ENCODE measurements at regions not wholly inside any gene's neighbourhood (a gene's known extent, or its start where the extent isn't known, plus 50 kb on each side); places are given as distances from the start of the nearest gene placed in this dataset.
"Not testable (repeated sequence)": the region's sequence is repeated elsewhere in the genome, so short reads cannot be mapped to it uniquely, and the experiment has no call there.

DNA sequence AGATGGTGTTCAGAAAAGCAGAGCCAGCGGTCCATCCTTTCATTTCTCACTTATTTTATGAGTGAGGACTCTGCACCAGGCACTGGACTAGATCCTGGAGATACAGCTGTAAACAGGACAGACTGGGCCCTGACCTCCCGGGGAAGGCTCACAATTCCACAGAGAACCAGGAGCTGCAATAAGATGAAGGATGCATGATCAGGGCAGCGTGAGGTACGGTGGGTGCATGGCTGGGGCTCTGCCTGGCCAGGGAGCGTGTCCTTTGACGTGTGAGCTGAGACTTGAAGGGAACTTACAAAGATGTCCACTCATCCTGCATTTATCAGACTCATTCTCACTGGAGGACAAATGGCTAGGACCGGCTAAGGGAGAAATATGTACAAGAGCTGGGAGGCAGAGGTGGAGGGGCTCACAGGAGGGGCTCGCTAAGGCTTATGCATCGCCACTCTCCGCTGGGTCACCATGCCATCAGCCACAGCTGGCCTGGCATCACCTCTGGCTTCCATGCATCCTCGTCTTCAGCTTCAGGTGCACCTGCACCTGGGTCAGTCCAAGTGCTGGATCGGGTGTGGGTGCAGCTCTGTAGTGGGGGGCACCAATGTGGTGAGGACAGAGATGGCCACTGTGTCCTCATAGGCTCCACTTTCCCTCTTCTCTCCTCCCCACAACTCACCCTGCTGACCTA lies 213.9 kb downstream of the TOMM20 start:
- intact Hi-C loops (cut with micrococcal nuclease): no loop called here
- H3K27me3 Mint-ChIP-seq: no peaks in the 10 kb centered on the region
- CTCF ChIA-PET: no interaction called here

DNA sequence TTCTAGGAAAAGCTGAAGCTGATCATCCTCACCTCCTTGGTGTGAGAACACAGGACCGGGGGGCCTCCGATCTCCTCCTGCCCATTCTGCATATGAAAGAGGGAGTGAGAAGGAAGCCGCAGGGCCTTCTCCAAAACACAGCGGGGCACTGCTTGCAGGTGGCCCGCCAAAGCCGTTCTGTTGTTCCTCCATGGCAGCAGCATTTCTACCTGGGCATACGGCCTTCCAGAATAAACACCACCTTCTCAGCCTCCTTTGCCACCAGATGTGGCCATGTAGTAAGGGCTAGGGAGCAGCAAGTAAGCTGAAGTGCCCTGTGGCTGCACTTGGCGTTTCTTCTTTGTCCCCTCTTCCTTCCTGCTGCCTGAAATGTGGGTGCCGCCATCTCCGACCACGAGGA lies 214.9 kb downstream of the TOMM20 start:
- Mint-ChIP-seq H3K4me3 (no peak overlapping the region), H3K9me3 (no peaks in the 10 kb centered on the region), H3K4me1 (peaks cover 12% of the 10 kb centered on the region), H3K27me3 (no peaks in the 10 kb centered on the region), H3K27ac (no peak overlapping the region), H3K36me3 (ENCODE audit: low read depth) (no peaks in the 10 kb centered on the region)
- POLR2A ChIA-PET: no interaction called here
- CTCF ChIA-PET: no interaction called here
- ATAC-seq (ENCODE audit: low read depth) (no peak), DNase-seq (no peak)
- intact Hi-C loops (cut with micrococcal nuclease): no loop called here
- TF ChIP-seq, protein P1, sequence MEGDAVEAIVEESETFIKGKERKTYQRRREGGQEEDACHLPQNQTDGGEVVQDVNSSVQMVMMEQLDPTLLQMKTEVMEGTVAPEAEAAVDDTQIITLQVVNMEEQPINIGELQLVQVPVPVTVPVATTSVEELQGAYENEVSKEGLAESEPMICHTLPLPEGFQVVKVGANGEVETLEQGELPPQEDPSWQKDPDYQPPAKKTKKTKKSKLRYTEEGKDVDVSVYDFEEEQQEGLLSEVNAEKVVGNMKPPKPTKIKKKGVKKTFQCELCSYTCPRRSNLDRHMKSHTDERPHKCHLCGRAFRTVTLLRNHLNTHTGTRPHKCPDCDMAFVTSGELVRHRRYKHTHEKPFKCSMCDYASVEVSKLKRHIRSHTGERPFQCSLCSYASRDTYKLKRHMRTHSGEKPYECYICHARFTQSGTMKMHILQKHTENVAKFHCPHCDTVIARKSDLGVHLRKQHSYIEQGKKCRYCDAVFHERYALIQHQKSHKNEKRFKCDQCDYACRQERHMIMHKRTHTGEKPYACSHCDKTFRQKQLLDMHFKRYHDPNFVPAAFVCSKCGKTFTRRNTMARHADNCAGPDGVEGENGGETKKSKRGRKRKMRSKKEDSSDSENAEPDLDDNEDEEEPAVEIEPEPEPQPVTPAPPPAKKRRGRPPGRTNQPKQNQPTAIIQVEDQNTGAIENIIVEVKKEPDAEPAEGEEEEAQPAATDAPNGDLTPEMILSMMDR (IDR thresholded peaks at IDR 0.05): no peak

More for the DNA sequence above, 213.9 kb downstream of the TOMM20 start:
- Mint-ChIP-seq H3K36me3 (ENCODE audit: low read depth) (no peaks in the 10 kb centered on the region), H3K4me1 (peaks cover 12% of the 10 kb centered on the region), H3K9me3 (no peaks in the 10 kb centered on the region), H3K4me3 (no peak overlapping the region), H3K27ac (peak overlapping the region; percentile 1)
- POLR2A ChIA-PET: interaction anchor here (1.0 kb wide), 1 partner anchor 303 kb away, joined by 4 read pairs; no protein-coding TSS in a partner anchor
- TF ChIP-seq, protein P1 (IDR thresholded peaks at IDR 0.05): no peak
- no peak for DNase-seq
- ATAC-seq (ENCODE audit: low read depth): no peak

DNA sequence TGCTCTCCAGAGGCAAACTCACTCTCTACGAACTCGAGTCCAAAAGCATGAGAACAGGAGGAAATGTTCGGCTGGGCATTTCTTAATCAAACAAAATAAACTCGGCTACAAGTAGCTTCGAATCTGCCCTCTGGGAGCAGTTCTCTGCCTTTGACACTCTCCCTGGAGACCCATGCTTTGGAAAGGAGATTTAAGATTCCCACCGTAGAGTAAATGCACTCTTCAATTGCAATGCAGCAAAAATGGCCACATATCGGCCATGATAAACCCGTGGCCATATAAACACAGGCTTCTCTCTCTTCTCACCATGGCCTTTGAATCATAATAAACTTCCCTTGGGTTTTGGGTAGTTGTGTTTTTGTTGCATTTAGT lies 215.4 kb downstream of the TOMM20 start:
- Mint-ChIP-seq H3K27me3 (no peaks in the 10 kb centered on the region), H3K4me3 (no peak overlapping the region), H3K27ac (no peak overlapping the region), H3K4me1 (peaks cover 12% of the 10 kb centered on the region), H3K36me3 (ENCODE audit: low read depth) (no peaks in the 10 kb centered on the region), H3K9me3 (no peaks in the 10 kb centered on the region)
- intact Hi-C loops (cut with micrococcal nuclease): no loop called here
- ChIA-PET CTCF (no interaction called here), POLR2A (no interaction called here)
- TF ChIP-seq, protein P1 (IDR thresholded peaks at IDR 0.05): no peak
- ATAC-seq (ENCODE audit: low read depth): no peak
- DNase-seq: no peak

DNA sequence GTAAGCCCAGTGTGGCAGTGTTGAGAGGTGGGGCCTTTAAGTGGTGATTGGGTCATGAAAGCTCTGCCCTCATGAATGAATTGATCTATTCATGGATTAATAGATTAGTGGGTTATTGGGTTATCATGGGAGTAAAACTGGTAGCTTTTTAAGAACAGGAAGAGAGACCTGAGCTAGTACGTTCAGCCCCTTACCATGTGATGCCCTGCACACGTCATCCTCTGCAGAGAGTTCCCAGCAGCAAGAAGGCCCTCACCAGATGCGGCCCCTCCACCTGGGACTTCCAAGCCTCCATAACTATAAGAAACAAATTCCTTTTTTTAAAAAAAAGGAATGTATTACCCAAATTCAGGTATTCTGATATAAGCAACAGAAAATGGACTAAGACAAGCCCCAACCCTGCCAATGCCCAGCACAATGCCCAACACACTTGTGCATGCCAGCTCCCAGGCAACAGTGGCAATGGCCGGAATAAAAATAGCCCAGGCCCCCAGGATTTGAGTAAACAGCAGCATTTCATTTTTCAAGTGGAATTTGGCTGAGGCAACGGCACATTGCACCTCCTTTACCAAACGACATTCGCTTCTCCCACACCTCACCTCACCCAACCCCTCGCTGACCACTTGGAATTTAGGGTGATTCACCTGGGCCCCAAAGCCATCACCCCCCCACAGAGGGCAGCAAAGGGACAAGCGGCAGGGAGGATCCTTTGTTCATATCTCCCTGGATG lies 215.9 kb downstream of the TOMM20 start:
- no peak overlapping the region for H3K4me3 Mint-ChIP-seq
- ATAC-seq (ENCODE audit: low read depth) (no peak), DNase-seq (no peak)
- H3K9me3 Mint-ChIP-seq: no peaks in the 10 kb centered on the region
- CTCF ChIA-PET: no interaction called here
- POLR2A ChIA-PET: no interaction called here
- TF ChIP-seq, protein P1 (IDR thresholded peaks at IDR 0.05): no peak
- H3K27ac Mint-ChIP-seq: no peak overlapping the region
- no peaks in the 10 kb centered on the region for H3K36me3 Mint-ChIP-seq (ENCODE audit: low read depth)
- H3K27me3 Mint-ChIP-seq: no peaks in the 10 kb centered on the region
- H3K4me1 Mint-ChIP-seq: peaks cover 12% of the 10 kb centered on the region
- intact Hi-C loops (cut with micrococcal nuclease): no loop called here

DNA sequence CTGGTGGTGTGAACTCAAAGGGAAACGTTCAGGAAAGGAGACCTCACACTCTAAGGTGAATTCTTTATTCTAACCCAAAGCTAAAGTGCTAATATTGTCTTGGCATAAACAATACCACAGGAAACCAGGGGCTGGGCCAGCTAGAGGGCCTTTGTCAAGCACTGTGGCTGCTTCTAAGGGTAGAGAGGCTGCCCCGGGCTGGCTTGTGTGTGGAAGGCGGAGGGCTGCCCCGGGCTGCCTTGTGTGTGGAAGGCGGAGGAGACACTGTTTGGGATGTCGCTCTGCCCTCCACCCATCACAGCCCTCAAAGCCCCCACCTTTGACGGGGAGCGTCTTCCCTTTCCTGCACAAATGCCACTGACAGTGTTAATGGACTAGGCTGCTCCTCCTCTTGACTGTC lies 216.8 kb downstream of the TOMM20 start:
- Mint-ChIP-seq H3K4me1 (peaks cover 12% of the 10 kb centered on the region), H3K27ac (no peak overlapping the region), H3K4me3 (no peak overlapping the region), H3K36me3 (ENCODE audit: low read depth) (no peaks in the 10 kb centered on the region), H3K9me3 (no peaks in the 10 kb centered on the region), H3K27me3 (no peaks in the 10 kb centered on the region)
- no peak for DNase-seq
- TF ChIP-seq, protein P1 (IDR thresholded peaks at IDR 0.05): no peak
- ChIA-PET CTCF (no interaction called here), POLR2A (no interaction called here)
- no peak for ATAC-seq (ENCODE audit: low read depth)
- intact Hi-C loops (cut with micrococcal nuclease): no loop called here

DNA sequence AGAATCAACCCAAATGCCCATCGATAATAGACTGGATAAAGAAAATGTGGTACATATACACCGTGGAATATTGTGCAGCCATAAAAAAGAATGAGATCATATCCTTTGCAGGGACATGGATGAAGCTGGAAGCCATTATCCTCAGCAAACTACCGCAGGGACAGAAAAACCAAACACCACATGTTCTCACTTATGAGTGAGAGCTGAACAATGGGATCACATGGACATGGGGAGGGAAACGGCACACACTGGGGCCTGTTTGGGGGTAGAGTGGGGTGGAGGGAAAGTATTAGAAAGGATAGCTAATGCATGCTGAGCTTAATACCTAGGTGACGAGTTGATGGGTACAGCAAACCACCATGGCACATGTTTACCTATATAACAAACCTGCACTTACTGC lies 217.5 kb downstream of the TOMM20 start:
- peaks cover 13% of the 10 kb centered on the region for H3K4me1 Mint-ChIP-seq
- H3K4me3 Mint-ChIP-seq; CTCF ChIA-PET; H3K27ac Mint-ChIP-seq; intact Hi-C loops (cut with micrococcal nuclease); ATAC-seq (ENCODE audit: low read depth); H3K9me3 Mint-ChIP-seq; H3K36me3 Mint-ChIP-seq (ENCODE audit: low read depth); DNase-seq; POLR2A ChIA-PET; H3K27me3 Mint-ChIP-seq: not testable (repeated sequence)
